Fibroblast of skin of left quadriceps (primary cell): ENCODE measurements at regions not wholly inside any gene's neighbourhood (a gene's known extent, or its start where the extent isn't known, plus 50 kb on each side); places are given as distances from the start of the nearest gene placed in this dataset.
A peak's percentile ranks its signal among the peaks of the same experiment; 100 is the strongest.
"Not testable (repeated sequence)": the region's sequence is repeated elsewhere in the genome, so short reads cannot be mapped to it uniquely, and the experiment has no call there.

ENCODE experiments used
- DNase-seq, 2 experiments: peaks; one replicate each; pipeline ENCODE4 v3.0.0-alpha.2; 2013; ENCODE audit warnings: low read depth in 2 of 2

DNA sequence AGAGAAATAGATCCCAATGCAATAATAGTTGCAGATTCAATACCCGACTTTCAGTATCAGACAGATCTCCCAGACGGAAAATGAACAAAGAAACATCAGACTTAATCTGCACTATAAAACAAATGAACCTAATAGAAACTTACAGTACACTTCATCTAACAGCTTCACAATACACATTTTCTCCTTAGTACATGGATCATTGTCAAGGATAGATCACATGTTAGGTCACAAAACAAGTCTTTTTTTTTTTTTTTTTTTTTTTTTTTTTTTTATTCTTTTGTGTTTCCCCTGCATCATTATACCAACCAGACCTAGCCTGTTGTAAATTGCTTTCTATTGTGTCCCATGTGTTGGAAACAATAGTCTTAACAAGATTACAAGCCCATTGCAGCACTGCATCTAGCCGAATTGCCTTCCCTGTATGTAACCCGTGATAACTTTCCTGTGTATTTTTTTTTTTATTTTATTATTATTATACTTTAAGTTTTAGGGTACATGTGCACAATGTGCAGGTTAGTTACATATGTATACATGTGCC, 134.0 kb upstream of the MAD2L1 start:
- DNase-seq: not testable (repeated sequence)

DNA sequence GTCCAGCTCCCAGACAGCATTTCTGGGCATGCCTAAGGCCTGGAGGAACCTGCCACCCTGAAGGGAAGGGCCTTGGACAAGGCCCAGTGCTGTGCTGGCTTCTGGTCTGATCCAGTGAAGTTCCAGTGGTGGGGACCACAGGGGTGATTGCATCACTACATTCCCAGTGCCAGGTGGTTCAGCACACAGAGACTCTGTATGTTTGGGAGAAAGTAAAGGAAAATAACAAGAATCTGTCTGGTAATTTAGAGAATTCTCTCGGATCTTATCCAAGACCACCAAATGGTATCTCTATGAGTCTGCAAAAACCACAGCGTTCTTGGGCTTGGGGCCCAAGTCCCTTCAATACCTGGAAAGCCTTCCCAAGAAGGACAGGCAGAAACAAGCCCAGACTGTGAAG, 131.8 kb upstream of the MAD2L1 start:
- no peak for DNase-seq

GRCh38 chr4:120177603-120178002, 111.0 kb upstream of the MAD2L1 start:
- DNase-seq: no peak

- no peak for DNase-seq
These were observed 108.6 kb upstream of the MAD2L1 start for GRCh38 chr4:120175272-120175671.

DNA sequence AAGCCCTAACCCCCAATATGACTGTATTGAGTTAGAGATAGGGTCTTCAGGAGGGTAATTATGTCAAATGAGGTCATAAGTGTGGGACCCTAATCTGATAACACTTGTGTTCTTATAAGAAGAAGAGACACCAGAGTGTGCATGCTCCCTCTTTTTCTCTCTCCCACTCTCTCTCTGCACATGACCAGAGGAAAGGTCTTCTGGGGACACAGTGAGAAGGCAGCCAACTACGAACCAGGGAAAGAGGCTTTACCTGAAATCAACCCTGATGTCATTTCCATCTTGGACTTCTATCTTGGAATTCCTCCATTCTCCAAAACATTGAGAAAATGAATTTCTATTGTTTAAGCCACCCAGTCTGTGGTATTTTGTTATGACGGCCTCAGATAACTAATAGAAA, 97.2 kb upstream of the MAD2L1 start:
- DNase-seq: no peak

DNA sequence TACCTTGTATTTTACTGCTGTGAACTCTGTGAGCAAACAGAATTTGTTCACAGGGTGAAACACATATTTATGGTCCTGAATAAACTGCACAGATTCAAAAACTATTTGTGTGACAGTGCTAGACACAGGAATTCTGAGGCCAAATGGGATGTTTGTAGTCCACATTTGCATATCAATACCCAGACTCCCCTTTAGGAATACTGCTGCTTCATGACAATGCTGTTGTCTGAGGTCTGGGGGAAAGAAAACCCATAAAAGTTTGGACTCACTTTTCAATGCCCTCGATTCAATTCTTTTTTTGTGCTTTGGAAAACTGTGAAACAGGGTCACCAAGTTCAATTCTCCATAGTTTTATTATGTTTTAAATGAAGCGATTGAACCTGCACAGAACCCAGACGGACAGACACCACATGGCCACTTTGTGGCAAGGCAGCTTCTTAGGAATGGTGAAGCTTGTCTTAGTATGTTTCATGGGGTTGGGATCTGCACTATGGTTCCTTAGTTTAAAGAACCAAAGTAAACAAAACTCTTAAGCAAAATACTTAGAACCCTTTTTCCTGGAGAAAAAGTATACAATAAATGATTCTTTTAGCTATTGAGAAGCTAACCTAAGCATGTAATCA, 92.3 kb upstream of the MAD2L1 start:
- DNase-seq: no peak

GRCh38 chr4:120158046-120158445, 91.4 kb upstream of the MAD2L1 start:
- DNase-seq: no peak

- DNase-seq: peak; percentile 41 to 52
These were observed 89.6 kb upstream of the MAD2L1 start for GRCh38 chr4:120156120-120156718.

- DNase-seq: no peak
These were observed 88.6 kb upstream of the MAD2L1 start for GRCh38 chr4:120155287-120155686.

DNA sequence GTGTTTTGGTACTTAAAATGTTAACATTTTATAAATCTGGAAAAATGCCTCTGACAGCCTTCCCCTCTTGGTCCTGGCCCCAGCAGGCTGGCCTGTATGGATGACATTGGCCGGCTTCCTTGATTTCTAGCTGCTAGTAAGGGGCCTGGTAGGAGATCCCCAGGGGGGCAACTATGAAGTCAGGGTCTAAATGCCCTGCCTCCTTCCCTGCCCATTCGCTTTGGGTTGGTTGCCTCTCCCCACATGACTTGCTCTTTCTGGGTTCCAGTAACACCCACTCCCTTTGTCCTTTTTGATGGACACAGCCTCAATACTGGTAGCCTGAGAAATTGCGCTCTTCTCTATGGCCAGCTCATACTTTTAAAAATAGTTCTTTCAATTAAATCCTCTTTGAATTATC, 78.0 kb upstream of the MAD2L1 start:
- no peak for DNase-seq

- DNase-seq: no peak
These were observed 77.4 kb upstream of the MAD2L1 start for GRCh38 chr4:120144041-120144440.

GRCh38 chr4:120139392-120139791, 72.7 kb upstream of the MAD2L1 start:
- DNase-seq: no peak

DNA sequence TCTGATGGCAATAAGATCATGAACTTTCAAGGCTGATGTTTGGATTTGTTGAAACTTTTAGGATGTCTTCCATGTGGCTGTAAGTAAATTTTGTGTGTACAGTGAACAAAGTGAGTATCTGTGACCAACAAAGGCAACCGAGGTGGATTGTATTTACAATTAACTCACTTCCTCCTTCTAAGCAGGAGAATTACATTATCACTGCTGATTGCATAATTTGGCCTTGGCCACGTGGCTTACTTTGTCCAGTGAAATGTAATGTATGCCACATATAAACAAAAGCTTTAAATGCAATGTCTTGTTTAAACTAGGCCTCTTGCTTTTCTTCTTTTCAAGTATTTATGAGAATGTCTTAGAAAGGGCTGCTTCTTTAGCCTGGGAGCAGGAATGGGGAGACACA, 66.3 kb upstream of the MAD2L1 start:
- no peak for DNase-seq

GRCh38 chr4:120130786-120131185, 64.1 kb upstream of the MAD2L1 start:
- DNase-seq: no peak
